HG03196 (cell line): ENCODE measurements at regions not wholly inside any gene's neighbourhood (a gene's known extent, or its start where the extent isn't known, plus 50 kb on each side); places are given as distances from the start of the nearest gene placed in this dataset.

Experiments used
- ATAC-seq: cut with Tn5 transposase; IDR thresholded peaks from one replicate; pipeline ENCODE4 v1.9.1; 2021; ENCODE audit not compliant: unreplicated experiment

DNA sequence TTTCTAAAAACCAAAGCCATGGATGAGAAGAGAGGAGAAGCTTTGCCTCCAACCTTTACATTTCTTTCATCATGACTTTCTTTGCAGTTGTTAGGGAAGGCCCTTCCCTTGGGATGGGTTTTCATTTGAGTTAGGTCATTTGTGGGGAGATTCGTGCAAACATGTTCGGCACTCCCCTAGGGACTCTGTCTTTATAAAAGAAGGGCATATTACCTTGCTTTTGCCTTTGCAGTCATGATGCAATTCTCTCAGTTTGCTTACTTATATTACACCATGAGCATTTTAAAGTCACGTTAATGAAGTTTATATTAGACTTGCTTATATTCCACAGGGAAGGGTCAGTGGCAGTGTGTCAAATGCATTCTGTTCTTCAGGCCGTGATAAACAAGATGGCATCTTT, 289.3 kb upstream of the WWC1 start:
- ATAC-seq, result no peak

DNA sequence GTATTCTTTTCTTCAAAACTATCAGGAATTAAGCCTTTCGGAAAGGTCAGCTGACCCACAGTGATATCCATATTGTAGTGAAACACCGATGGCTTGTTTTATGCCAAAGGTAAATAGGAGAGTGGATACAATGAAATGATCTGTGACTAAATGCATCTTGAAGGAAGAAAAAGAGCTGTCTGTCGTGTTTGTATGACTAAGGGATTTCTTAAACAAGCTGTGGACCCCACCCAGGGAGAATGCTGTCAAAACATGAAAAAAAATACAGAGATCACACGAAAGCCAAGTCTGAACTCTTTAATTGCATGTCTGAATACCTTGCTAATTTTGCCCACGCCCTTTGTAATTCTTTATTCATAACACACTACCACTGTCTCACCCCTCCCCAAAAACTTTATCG, 286.4 kb upstream of the WWC1 start:
- ATAC-seq, result no peak

DNA sequence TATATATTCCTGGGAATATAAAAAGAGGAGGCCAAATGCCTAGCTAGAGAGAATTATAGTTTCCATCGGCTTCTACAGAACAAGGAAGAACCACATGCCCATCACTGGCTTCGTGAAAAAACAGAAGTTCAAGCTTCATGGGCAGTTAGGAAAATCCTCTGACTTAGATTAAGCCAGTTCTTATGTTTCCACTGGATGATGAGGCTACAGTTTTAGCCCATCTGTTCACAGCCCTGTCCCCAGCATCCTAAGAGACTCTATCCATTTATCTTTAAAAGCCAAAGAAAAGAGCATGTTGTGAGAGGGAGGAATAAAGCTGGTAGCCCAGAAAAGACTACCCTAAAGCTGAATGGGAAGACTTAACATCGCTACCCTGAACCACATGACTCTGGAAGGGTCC, 285.5 kb upstream of the WWC1 start:
- no peak for ATAC-seq

DNA sequence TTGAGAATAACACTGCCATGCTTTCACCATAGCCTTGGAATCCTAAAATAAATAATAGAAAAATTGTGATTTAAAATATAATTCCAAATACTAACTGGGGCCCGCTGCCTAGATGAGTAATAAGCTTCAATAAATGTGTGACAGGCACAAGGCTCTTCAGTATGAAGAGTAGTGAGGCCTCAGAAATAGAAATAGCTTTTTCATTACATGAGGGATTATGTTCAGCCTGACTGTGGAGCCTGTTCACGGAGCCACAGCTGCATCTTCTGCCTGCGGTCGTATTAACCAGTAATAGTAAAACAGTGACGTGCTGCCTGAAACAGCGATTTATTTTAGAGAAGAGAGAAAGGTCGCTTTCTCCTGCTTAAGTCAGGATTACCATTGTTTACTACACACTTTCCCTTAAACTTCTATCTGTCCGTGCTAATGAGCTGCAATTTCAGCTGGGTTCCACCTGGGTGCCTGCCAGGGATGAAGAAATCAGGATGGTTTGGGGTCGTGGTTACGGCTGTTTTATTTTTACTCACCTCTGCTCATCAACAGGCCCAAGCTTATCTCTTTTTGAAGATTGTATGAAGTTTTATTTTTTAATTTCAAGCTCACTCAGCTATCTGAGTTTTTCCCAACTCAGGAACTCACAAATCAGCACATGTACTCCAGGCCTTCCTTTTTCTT, 284.9 kb upstream of the WWC1 start:
- ATAC-seq, result no peak

DNA sequence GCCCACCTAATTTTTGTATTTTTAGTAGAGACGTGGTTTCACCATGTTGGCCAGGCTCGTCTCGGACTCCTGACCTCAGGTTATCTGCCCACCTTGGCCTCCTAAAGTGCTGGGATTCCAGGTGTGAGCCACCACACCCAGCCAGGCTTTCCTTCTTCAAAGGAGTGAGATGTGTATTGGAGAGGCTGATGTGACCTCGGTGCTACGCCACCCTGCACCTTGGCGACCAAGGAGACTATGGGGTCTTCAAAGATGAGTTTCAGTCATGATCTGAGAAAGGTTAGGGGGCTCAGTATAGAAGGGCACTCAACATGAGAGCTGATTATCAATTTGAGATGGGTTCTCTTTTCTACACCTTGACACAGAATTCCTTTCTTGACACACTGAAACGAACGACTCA, 284.2 kb upstream of the WWC1 start:
- no peak for ATAC-seq

DNA sequence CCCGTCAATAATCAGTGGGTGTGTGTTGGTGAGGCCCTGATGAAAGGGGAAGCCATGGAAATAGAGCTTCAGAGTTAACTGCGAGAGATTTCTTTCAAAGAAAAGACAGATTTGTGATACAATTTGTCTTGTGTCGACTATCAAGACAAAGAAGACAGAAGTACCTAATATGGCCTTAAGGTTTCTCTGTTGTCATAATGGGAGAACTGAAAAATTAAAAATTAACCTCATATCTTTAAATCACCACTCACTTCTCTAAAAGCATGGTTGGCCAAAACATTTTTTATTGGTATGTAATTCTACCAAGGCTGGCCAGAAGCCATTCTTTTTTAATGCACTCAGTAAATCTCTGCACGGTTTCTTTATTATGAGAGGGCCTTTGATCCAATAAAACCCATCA, 282.9 kb upstream of the WWC1 start:
- no peak for ATAC-seq

DNA sequence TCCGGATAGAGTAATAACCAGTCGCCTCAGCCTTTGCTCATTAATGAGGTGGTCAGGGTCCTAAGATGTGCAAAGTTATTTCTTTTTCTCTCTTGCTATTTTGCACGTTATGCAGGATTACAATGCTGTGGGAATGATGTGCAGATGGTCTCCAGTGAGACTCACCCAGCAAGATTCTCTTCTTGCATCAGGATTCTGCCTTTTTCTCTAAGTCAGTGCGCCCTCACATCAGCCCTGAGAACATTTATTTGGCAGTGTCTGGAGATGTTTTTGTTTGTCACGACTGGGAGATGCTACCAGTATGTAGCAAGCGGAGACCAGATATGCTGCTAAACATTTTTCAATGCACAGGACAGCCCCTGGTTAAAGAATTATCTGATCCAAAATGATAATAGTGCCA, 280.3 kb upstream of the WWC1 start:
- no peak for ATAC-seq

DNA sequence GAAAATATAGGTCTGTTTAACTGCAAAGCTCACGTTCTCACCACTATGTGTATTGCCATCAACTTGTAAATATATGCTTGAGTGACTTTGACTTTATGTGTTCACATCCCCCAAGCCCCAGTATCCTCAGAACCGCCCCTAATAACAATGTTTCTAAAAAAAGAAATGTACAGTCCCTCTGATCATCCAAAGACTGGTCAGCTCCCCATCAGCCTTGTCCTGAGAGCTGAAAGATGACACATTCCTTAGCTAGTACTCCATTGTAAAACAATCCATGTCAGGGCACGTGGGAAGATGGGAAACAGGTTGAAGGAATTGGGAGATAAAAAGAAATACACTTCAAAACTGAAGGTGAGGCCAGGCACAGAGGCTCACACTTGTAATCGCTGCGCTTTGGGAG, 279.4 kb upstream of the WWC1 start:
- no peak for ATAC-seq

DNA sequence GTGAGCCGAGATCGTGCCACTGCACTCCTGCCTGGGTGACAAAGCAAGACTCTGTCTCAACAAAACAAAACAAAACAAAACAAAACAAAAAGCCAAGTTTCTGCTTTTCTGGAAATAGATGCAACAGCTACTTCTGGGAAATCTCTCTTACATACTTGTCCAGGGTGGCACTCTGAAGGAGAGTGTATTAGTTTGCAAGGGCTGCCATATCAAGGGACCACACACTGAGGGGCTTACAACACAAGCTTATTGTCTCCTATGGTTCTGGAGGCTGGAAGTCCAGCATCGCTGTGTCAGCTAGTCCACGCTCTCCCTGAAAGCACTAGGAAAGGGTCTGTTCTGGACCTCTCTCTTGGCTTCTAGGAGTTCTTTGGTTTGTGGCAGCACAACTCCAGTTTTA, 277.9 kb upstream of the WWC1 start:
- no peak for ATAC-seq

DNA sequence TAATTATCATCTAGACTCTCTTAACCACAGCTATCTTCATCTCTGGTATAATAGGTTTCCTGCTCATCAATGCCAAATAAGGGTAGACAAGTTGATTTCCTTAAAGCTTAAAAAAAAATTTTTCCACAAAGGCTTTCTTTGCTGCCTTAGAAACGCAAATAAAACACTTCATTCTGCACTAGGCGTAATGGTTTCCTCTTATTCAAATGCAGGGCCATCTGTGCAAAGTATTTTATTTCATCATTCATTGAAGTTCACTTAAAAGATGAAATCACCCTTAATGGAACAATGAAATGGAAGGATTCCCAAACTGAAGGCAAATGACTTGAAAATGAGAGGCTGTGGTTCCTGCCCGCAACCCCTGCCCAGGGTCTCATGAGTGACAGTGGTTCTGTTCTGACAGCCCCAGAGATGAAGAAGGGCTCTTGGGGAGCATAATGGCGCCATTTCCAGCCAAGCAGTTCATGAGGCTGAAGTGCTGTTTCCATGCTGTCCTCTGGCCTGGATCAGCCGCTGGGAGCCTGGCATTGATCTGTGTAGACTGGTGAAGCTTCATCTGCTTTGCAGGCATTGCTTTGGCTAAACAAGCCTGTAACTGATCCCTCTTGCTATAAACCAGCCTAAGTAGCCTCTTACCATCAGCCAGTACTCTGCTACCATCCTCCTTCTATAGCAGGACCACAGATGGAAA, 276.9 kb upstream of the WWC1 start:
- ATAC-seq, result no peak

DNA sequence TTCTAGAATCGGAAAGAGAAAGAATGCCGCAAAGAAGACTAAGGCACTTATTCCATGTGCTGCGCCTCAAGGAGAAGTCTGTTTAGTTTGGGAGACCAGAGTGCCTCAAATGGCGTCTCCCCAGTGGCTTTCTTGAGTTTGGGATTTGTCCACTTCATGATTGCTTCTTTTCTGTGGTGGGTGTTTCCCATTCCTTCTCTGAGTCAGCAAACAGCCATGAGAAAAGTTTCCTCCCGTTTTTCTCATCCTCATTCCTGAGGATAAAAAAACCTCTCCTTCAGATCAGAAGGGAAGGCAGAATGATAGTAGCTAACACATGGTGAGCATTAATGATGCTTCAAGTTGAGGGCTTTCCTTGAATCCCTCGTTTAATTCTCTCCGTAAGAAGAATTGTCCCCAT, 275.9 kb upstream of the WWC1 start:
- no peak for ATAC-seq

DNA sequence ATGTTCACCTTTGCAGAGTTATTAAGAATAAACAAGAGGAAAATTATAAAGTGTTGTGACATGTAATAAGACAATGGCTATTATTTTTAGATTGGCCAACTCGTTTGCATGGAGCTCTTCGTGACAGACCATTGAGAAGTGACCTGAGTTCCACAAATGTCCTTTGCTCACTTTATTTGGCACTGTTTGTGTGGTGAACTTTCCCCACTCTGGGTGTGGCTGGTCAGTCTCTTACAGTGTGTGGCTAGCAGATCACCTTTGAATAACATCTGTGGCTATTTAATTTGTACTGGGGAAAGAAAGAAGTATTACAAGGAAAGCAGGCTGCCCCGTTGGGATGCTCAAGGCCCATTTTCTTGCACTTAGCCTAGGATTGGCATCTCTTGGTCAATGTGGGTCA, 274.1 kb upstream of the WWC1 start:
- ATAC-seq, result no peak

DNA sequence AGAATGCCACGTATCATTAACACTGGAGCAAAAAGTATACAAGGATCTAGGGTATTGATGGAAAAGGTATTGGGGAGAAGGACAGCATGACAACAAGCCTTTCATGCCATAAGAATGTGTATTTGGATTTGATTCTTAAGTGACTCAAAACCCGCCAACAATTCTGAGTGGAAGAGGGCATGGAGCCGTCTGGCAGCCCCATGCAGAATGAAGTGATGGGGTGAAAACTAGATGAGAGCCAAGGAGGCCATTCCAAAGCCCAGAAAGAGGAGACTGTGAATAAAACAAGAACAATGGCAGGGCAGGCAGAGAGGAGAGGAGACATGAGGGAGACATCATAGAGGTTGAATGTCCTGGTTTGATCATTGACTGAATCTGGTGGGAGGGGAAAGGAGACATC, 272.3 kb upstream of the WWC1 start:
- ATAC-seq, result no peak

DNA sequence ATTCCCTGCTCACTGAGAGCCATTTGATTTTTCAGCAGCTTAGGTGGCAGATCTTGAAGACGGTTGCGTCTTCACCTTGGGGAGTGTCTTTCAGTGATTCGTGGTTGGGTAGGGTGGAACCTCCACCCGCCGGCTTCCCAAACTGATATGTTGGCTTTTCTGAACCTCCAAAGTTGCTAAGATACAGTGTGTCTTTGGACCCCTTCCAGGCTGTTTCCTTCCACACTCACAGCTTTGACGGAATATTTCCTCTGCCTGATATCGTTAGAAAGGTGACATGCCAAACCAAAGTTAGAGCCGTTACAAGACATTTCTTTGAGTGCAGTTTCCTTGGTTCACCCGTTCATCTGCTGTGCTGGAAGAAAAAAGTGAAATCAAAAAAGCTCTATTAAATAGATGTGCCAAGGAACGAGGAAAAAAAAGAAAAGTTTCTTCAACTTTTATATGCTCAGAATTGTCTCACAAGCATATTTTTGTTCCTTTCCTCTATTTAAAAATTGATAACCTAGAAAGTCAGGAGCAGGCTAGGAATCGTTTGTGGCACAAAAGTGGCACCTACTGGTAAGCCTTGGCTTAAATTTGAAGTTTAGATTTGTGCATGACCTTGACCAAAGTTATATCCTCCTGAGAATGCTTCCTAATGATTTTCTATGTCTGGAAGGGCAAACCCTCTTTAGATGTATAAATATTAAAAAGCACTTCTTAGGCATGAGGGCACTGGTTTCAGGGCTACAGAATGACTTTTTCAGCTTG, 270.7 kb upstream of the WWC1 start:
- no peak for ATAC-seq

DNA sequence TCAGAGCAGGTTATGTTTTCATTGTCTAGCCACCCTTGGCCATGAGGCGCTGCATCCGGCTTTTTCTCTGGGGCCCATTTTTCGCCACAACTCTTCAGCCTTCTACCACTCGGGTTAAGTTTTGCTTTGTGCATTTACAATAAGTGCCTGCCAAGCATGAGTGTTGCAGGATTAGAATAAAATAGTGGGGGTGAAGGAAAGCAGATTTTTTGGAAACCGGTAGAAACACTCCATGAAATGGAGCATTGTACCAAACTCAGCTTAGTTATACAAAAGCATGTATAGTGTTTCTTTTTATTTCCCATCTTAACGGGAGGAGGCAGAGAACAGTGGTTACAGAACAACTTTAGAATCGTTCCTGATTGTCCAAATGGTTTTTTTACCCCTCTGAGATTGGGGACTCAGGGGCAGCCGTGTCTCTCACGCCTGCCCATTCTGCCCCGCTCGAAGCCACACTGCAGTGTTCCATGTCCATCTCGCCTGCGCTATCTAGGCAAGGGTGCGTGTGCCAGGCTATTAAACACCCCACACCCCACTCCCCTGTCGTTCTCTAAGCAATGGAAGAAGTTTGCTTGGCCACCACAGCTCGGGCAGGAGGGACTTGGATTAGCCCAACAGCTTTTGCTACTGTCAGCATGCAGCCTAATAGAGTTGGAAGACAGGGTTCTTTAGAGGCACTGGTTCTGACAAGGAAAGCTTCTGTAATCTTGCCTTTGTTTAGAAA, 268.8 kb upstream of the WWC1 start:
- ATAC-seq, result no peak

DNA sequence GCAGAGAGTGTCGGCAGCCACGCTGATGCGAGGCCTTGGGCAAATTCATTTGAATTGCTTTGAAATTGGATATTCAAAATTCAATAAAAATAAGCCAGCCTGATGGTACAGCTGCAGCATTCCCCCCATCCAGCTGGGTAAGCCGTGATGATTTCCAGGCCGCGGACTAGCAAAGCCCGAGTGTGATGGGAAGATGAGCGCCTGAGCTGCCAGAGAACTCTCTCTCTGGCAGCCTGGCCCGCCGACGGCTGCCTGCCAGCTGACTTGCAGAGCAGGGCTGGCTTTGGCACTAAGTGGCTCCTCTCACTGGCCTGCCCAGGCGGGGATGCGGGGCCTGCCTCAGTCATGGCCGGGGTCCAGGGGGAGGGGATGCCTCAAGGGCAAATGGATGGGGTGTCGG, 268.3 kb upstream of the WWC1 start:
- ATAC-seq, result no peak

DNA sequence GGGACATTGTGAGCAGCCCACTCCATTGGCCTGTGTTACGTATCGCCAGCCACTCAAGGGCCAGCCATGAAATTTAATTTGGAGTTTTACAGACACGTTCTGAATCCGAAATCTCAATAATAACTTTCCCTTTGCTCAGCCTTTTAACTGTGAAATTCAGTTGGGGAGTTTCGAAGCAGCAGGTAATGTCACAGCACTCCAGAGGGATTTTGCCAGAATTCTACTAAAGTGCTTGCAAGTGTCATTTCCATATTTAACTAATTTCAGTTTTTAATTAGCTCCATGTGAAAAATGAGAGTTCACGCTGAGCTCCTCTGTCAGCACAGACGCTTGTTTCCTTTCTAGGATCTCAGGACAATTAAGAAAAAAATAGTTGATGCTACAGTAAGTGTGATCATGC, 267.1 kb upstream of the WWC1 start:
- ATAC-seq, result no peak

DNA sequence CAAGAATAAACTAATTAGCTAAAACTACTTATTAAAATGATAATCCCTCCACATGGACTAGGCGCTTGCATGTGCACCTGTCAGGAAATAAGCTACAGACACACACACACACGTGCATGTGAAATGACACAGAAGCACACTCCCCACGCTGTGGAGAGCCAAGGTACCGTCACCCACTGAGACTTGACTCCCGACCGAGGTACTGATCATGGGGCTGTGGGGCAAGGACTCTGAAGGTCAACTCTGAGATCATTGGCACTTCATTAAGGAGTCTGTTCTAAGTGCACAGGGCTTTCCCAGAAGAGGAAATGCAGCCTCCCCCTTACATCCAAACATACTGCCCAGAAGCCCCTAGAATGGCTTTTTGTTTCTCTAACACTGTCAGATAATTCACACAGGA, 264.4 kb upstream of the WWC1 start:
- ATAC-seq, result no peak

DNA sequence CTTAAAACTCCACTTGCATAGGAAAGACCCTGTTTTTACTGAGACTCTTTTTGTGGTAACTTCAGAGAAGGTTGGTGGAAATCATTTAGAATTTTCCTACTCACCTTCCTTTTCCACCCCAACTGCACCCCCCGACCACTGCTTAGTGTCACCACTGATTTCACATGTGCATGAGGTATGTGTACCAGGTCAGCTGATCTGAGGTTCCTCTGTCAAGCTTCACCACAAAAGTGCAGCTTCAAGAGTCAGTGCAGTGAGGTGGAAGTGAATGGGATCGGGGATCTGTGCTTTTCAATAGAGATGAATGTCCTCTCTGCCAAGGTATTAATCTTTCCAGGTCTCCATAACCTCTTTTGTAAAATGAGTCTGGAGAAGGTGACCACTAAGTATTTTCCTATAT, 260.5 kb upstream of the WWC1 start:
- no peak for ATAC-seq

DNA sequence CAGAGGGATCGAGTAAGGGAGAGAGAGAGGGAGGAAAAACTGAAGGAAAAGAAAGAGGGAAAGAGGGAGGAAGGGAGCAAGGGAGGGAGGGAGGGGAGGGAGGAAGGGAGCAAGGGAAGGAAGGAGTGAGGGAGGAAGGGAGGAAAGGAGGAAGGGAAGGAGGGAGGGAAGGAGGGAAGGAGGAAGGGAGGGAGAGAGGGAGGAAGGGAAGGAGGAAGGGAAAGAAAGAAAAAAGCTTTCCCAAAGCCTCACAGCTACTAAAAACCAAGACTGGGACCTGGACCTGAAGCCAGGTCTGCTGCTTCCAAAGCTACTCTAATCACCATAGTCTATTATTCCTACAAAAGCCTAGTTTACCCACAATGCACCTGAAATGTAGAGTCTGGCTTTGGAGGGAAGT, 259.8 kb upstream of the WWC1 start:
- no peak for ATAC-seq

DNA sequence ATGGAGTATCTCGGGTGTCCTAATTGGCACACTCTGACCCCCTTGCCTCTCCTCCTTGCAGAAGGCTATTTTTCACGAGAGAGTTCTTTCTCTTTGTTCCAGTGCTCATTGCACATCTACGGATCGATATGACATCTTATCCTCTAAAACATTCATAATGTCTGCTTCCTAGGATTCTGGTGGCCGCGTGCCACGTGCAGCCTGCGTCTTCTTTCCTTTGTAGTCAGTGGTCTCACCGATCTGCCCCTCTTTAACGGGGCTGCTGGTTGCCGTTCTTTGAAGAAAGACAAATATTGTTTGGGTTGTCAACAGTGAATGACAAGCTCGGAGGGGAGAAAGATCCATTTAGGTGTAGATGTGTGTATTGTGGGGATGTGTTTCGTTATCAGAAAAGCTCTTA, 252.4 kb upstream of the WWC1 start:
- no peak for ATAC-seq
